PC-3 (cell line): ENCODE measurements at regions not wholly inside any gene's neighbourhood (a gene's known extent, or its start where the extent isn't known, plus 50 kb on each side); places are given as distances from the start of the nearest gene placed in this dataset.

Experiments
- CTCF ChIP-seq: fragments of 300-600 bp; sonication (generic); conservative IDR thresholded peaks from 2 replicates; pipeline ENCODE4 v1.5.1; 2017; ENCODE audit warnings: antibody characterized with exemption, low read depth, mild to moderate bottlenecking, low read length
- EZH2 ChIP-seq: fragments of 300-600 bp; sonication (generic); IDR thresholded peaks from one replicate; pipeline ENCODE4 v1.6.1; 2017; ENCODE audit warnings: antibody characterized with exemption, mild to moderate bottlenecking, low read length; ENCODE audit not compliant: unreplicated experiment

DNA sequence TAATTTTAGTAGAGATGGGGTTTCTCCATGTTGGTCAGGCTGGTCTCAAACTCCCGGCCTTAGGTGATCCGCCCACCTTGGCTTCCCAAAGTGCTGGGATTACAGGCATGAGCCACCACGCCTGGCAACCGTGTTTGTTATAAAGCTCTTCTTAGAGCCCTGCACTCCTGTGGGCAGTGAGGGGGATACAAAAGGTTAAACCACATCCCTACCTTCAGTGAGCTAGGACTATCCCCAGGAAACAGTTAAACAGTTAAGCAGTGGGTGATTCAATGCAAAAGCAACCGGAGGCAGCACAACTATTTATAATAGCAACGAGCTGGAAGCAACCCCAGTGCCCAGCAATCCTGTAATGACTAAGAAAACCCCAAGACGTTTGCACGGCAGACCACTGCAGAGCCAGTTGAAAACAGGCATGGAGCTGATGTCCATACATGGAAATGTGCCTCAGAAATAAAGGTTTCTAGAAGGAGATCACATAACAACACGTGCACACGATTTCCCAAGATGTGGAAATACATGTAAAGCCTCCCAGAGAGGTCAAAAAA is 107.2 kb upstream of the LYZL2 start:
- TF ChIP-seq CTCF, result no peak
- TF ChIP-seq EZH2, result no peak
